ENCODE measurements at regions not wholly inside any gene's neighbourhood (a gene's known extent, or its start where the extent isn't known, plus 50 kb on each side); places are given as distances from the start of the nearest gene placed in this dataset.

- no peak for TF ChIP-seq ARNTL (CRISPR knock-in tag; IDR thresholded peaks at IDR 0.05; ENCODE audit: borderline replicate concordance, low read depth)
- no peak for TF ChIP-seq BACH2 (CRISPR knock-in tag; IDR thresholded peaks at IDR 0.05; ENCODE audit: borderline replicate concordance)
- no peak for TF ChIP-seq GLIS3 (CRISPR knock-in tag; IDR thresholded peaks at IDR 0.05)
- no peak for TF ChIP-seq SNAI2 (CRISPR knock-in tag; IDR thresholded peaks at IDR 0.05)
- no peak for TF ChIP-seq PATZ1 (CRISPR knock-in tag; IDR thresholded peaks at IDR 0.05; ENCODE audit: borderline replicate concordance)
- TF ChIP-seq RARB (CRISPR knock-in tag; IDR thresholded peaks at IDR 0.05): no peak
- TF ChIP-seq ZFP30 (CRISPR knock-in tag; IDR thresholded peaks at IDR 0.05): no peak
- TF ChIP-seq ZFP3 (CRISPR knock-in tag; IDR thresholded peaks at IDR 0.05): no peak
- no peak for TF ChIP-seq PPARA (CRISPR knock-in tag; IDR thresholded peaks at IDR 0.05; ENCODE audit: borderline replicate concordance)
- TF ChIP-seq CSDC2 (CRISPR knock-in tag; IDR thresholded peaks at IDR 0.05): no peak
- no peak for TF ChIP-seq CSRNP3 (CRISPR knock-in tag; IDR thresholded peaks at IDR 0.05)
These were observed 79.3 kb upstream of the PROX1 start for GRCh38 chr1:213908521-213908920.

All from SK-N-SH treated with all-trans-retinoic acid at 6 μM for 48 hours (cell line).